ENCODE measurements at regions not wholly inside any gene's neighbourhood (a gene's known extent, or its start where the extent isn't known, plus 50 kb on each side); places are given as distances from the start of the nearest gene placed in this dataset.

GRCh38 chr5:74122979-74123590 is 497.1 kb downstream of the ARHGEF28 start:
- H2AFZ ChIP-seq (ENCODE audit: low read length) = no peak overlapping the region
- TF ChIP-seq, protein P1, sequence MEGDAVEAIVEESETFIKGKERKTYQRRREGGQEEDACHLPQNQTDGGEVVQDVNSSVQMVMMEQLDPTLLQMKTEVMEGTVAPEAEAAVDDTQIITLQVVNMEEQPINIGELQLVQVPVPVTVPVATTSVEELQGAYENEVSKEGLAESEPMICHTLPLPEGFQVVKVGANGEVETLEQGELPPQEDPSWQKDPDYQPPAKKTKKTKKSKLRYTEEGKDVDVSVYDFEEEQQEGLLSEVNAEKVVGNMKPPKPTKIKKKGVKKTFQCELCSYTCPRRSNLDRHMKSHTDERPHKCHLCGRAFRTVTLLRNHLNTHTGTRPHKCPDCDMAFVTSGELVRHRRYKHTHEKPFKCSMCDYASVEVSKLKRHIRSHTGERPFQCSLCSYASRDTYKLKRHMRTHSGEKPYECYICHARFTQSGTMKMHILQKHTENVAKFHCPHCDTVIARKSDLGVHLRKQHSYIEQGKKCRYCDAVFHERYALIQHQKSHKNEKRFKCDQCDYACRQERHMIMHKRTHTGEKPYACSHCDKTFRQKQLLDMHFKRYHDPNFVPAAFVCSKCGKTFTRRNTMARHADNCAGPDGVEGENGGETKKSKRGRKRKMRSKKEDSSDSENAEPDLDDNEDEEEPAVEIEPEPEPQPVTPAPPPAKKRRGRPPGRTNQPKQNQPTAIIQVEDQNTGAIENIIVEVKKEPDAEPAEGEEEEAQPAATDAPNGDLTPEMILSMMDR (IDR thresholded peaks at IDR 0.05; ENCODE audit: extremely low read depth, low read depth, low read length) = no peak
- no peaks in the 10 kb centered on the region for H3K36me3 ChIP-seq (ENCODE audit: insufficient read depth, low read length)
- no peak overlapping the region for H3K27ac ChIP-seq (ENCODE audit: low read depth, low read length)
- H3K4me2 ChIP-seq (ENCODE audit: insufficient read depth, low read length) = no peak overlapping the region
- H3K27me3 ChIP-seq (ENCODE audit: insufficient read depth, low read length) = no peaks in the 10 kb centered on the region
- DNase-seq (ENCODE audit: insufficient read length, low spot score, missing footprints) = no peak
- H4K20me1 ChIP-seq (ENCODE audit: insufficient read depth, low read length) = no peaks in the 10 kb centered on the region
- H3K9me3 ChIP-seq (ENCODE audit: low read depth, low read length) = no peaks in the 10 kb centered on the region
- no peak overlapping the region for H3K4me3 ChIP-seq (ENCODE audit: insufficient read depth, low read length)
- no peaks in the 10 kb centered on the region for H3K4me1 ChIP-seq (ENCODE audit: insufficient read depth, low read length)
- no peaks in the 10 kb centered on the region for H3K79me2 ChIP-seq (ENCODE audit: insufficient read depth, low read length)

- TF ChIP-seq, protein P1 (IDR thresholded peaks at IDR 0.05; ENCODE audit: extremely low read depth, low read depth, low read length) = no peak
- H3K4me2 ChIP-seq (ENCODE audit: insufficient read depth, low read length) = no peak overlapping the region
- no peaks in the 10 kb centered on the region for H3K9me3 ChIP-seq (ENCODE audit: low read depth, low read length)
- no peaks in the 10 kb centered on the region for H4K20me1 ChIP-seq (ENCODE audit: insufficient read depth, low read length)
- no peak overlapping the region for H3K4me3 ChIP-seq (ENCODE audit: insufficient read depth, low read length)
- no peak for DNase-seq (ENCODE audit: insufficient read length, low spot score, missing footprints)
- H3K27me3 ChIP-seq (ENCODE audit: insufficient read depth, low read length) = no peaks in the 10 kb centered on the region
- no peaks in the 10 kb centered on the region for H3K36me3 ChIP-seq (ENCODE audit: insufficient read depth, low read length)
- no peak overlapping the region for H3K27ac ChIP-seq (ENCODE audit: low read depth, low read length)
- no peaks in the 10 kb centered on the region for H3K4me1 ChIP-seq (ENCODE audit: insufficient read depth, low read length)
- no peaks in the 10 kb centered on the region for H3K79me2 ChIP-seq (ENCODE audit: insufficient read depth, low read length)
- H2AFZ ChIP-seq (ENCODE audit: low read length) = no peak overlapping the region
These were observed 496.2 kb downstream of the ARHGEF28 start for GRCh38 chr5:74122175-74122574.

DNA sequence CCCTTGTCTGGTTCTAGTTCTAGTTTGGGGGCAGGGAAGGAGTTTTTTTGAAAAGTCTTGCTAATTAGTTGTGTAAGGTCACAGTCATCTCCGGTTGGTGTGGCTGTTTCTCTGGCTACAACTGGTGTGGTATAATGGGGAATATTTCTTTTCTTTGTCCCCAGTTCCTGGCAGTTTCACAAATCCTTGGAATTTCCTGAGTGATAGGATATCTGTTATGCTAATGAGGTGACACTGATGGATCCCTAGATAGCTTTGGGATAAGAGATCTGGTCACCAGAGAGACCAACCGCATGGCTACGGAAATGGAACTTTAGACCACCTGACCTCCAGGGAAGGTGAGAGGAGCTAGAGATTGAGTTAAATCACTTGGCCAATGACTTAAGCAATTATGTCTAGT is 494.6 kb downstream of the ARHGEF28 start:
- Histone ChIP-seq H3K79me2 (ENCODE audit: insufficient read depth, low read length) (no peaks in the 10 kb centered on the region), H4K20me1 (ENCODE audit: insufficient read depth, low read length) (no peaks in the 10 kb centered on the region), H3K27ac (ENCODE audit: low read depth, low read length) (no peak overlapping the region), H3K4me1 (ENCODE audit: insufficient read depth, low read length) (no peaks in the 10 kb centered on the region), H3K27me3 (ENCODE audit: insufficient read depth, low read length) (no peaks in the 10 kb centered on the region), H3K4me3 (ENCODE audit: insufficient read depth, low read length) (no peak overlapping the region), H3K4me2 (ENCODE audit: insufficient read depth, low read length) (no peak overlapping the region), H2AFZ (ENCODE audit: low read length) (no peak overlapping the region), H3K9me3 (ENCODE audit: low read depth, low read length) (no peaks in the 10 kb centered on the region), H3K36me3 (ENCODE audit: insufficient read depth, low read length) (no peaks in the 10 kb centered on the region)
- TF ChIP-seq, protein P1 (IDR thresholded peaks at IDR 0.05; ENCODE audit: extremely low read depth, low read depth, low read length) = no peak
- DNase-seq (ENCODE audit: insufficient read length, low spot score, missing footprints) = no peak

GRCh38 chr5:74118071-74118470 is 492.1 kb downstream of the ARHGEF28 start:
- H3K79me2 ChIP-seq (ENCODE audit: insufficient read depth, low read length) = no peaks in the 10 kb centered on the region
- no peak overlapping the region for H3K4me3 ChIP-seq (ENCODE audit: insufficient read depth, low read length)
- H3K27ac ChIP-seq (ENCODE audit: low read depth, low read length) = no peak overlapping the region
- H4K20me1 ChIP-seq (ENCODE audit: insufficient read depth, low read length) = no peaks in the 10 kb centered on the region
- H3K4me2 ChIP-seq (ENCODE audit: insufficient read depth, low read length) = no peak overlapping the region
- no peaks in the 10 kb centered on the region for H3K27me3 ChIP-seq (ENCODE audit: insufficient read depth, low read length)
- no peaks in the 10 kb centered on the region for H3K36me3 ChIP-seq (ENCODE audit: insufficient read depth, low read length)
- DNase-seq (ENCODE audit: insufficient read length, low spot score, missing footprints) = no peak
- H3K4me1 ChIP-seq (ENCODE audit: insufficient read depth, low read length) = no peaks in the 10 kb centered on the region
- TF ChIP-seq, protein P1 (IDR thresholded peaks at IDR 0.05; ENCODE audit: extremely low read depth, low read depth, low read length) = no peak
- H3K9me3 ChIP-seq (ENCODE audit: low read depth, low read length) = no peaks in the 10 kb centered on the region
- no peak overlapping the region for H2AFZ ChIP-seq (ENCODE audit: low read length)
